ENCODE measurements at regions not wholly inside any gene's neighbourhood (a gene's known extent, or its start where the extent isn't known, plus 50 kb on each side); places are given as distances from the start of the nearest gene placed in this dataset.

GRCh38 chr13:50629966-50630365, 213.5 kb downstream of the DLEU7 start:
- TF ChIP-seq ARNTL (CRISPR knock-in tag; IDR thresholded peaks at IDR 0.05; ENCODE audit: borderline replicate concordance, low read depth) (no peak), ZC3H10 (CRISPR knock-in tag; IDR thresholded peaks at IDR 0.05) (no peak), BACH2 (CRISPR knock-in tag; IDR thresholded peaks at IDR 0.05; ENCODE audit: borderline replicate concordance) (no peak), CSDC2 (CRISPR knock-in tag; IDR thresholded peaks at IDR 0.05) (no peak), TCF4 (CRISPR knock-in tag; IDR thresholded peaks at IDR 0.05; ENCODE audit: borderline replicate concordance) (no peak), SNAI2 (CRISPR knock-in tag; IDR thresholded peaks at IDR 0.05) (no peak), ISL1 (CRISPR knock-in tag; IDR thresholded peaks at IDR 0.05) (no peak), OSR1 (CRISPR knock-in tag; IDR thresholded peaks at IDR 0.05) (no peak)
- TF ChIP-seq, protein P1, sequence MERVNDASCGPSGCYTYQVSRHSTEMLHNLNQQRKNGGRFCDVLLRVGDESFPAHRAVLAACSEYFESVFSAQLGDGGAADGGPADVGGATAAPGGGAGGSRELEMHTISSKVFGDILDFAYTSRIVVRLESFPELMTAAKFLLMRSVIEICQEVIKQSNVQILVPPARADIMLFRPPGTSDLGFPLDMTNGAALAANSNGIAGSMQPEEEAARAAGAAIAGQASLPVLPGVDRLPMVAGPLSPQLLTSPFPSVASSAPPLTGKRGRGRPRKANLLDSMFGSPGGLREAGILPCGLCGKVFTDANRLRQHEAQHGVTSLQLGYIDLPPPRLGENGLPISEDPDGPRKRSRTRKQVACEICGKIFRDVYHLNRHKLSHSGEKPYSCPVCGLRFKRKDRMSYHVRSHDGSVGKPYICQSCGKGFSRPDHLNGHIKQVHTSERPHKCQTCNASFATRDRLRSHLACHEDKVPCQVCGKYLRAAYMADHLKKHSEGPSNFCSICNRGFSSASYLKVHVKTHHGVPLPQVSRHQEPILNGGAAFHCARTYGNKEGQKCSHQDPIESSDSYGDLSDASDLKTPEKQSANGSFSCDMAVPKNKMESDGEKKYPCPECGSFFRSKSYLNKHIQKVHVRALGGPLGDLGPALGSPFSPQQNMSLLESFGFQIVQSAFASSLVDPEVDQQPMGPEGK (CRISPR knock-in tag; IDR thresholded peaks at IDR 0.05; ENCODE audit: borderline replicate concordance) = no peak
- TF ChIP-seq, protein P2, sequence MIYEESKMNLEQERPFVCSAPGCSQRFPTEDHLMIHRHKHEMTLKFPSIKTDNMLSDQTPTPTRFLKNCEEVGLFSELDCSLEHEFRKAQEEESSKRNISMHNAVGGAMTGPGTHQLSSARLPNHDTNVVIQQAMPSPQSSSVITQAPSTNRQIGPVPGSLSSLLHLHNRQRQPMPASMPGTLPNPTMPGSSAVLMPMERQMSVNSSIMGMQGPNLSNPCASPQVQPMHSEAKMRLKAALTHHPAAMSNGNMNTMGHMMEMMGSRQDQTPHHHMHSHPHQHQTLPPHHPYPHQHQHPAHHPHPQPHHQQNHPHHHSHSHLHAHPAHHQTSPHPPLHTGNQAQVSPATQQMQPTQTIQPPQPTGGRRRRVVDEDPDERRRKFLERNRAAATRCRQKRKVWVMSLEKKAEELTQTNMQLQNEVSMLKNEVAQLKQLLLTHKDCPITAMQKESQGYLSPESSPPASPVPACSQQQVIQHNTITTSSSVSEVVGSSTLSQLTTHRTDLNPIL (CRISPR knock-in tag; IDR thresholded peaks at IDR 0.05; ENCODE audit: low read depth) = no peak

All from SK-N-SH treated with all-trans-retinoic acid at 6 μM for 48 hours (cell line).